ENCODE measurements at regions not wholly inside any gene's neighbourhood (a gene's known extent, or its start where the extent isn't known, plus 50 kb on each side); places are given as distances from the start of the nearest gene placed in this dataset.
A peak's percentile ranks its signal among the peaks of the same experiment; 100 is the strongest.

GRCh38 chrX:8971116-8971515, 62.8 kb downstream of the FAM9B start:
- TF ChIP-seq CTCF (IDR thresholded peaks at IDR 0.05; ENCODE audit: low read depth, low read length): peak; percentile 34
- peak; percentile 11 for DNase-seq (ENCODE audit: extremely low read depth, low read depth)

GRCh38 chrX:8969378-8969777, 64.5 kb downstream of the FAM9B start:
- no peak for TF ChIP-seq CTCF (IDR thresholded peaks at IDR 0.05; ENCODE audit: low read depth, low read length)
- DNase-seq (ENCODE audit: extremely low read depth, low read depth): no peak

GRCh38 chrX:8967461-8967860, 66.5 kb downstream of the FAM9B start:
- DNase-seq (ENCODE audit: extremely low read depth, low read depth): no peak
- no peak for TF ChIP-seq CTCF (IDR thresholded peaks at IDR 0.05; ENCODE audit: low read depth, low read length)

GRCh38 chrX:8960957-8961468, 72.9 kb downstream of the FAM9B start:
- TF ChIP-seq CTCF (IDR thresholded peaks at IDR 0.05; ENCODE audit: low read depth, low read length): no peak
- peak; percentile 29 for DNase-seq (ENCODE audit: extremely low read depth, low read depth)

- no peak for TF ChIP-seq CTCF (IDR thresholded peaks at IDR 0.05; ENCODE audit: low read depth, low read length)
- no peak for DNase-seq (ENCODE audit: extremely low read depth, low read depth)
These were observed 78.4 kb downstream of the FAM9B start for GRCh38 chrX:8955511-8955910.

GRCh38 chrX:8946563-8946962, 87.4 kb downstream of the FAM9B start:
- no peak for DNase-seq (ENCODE audit: extremely low read depth, low read depth)
- no peak for TF ChIP-seq CTCF (IDR thresholded peaks at IDR 0.05; ENCODE audit: low read depth, low read length)

- TF ChIP-seq CTCF (IDR thresholded peaks at IDR 0.05; ENCODE audit: low read depth, low read length): no peak
- DNase-seq (ENCODE audit: extremely low read depth, low read depth): no peak
These were observed 94.6 kb downstream of the FAM9B start for GRCh38 chrX:8939322-8939721.
